Activated naive CD8-positive, alpha-beta T cell treated with anti-CD3 and anti-CD28 coated beads, Interleukin-2, amount 10 ng/mL, durations not matched to agents 7 days and 5 days (primary cell): ENCODE measurements at regions not wholly inside any gene's neighbourhood (a gene's known extent, or its start where the extent isn't known, plus 50 kb on each side); places are given as distances from the start of the nearest gene placed in this dataset.
"Not testable (repeated sequence)": the region's sequence is repeated elsewhere in the genome, so short reads cannot be mapped to it uniquely, and the experiment has no call there.

Experiments used
- ATAC-seq: fragments of 150-1000 bp; cut with Tn5 transposase; one replicate; pipeline ENCODE4 v1.10.0; 2021; ENCODE audit warnings: low read depth, moderate library complexity
- POLR2A ChIA-PET: fragments of 350-600 bp; sonication (Branson Sonifier 250); formaldehyde crosslinking; loops from one replicate; lab custom pipeline; 2021; ENCODE audit warnings: antibody characterized with exemption; lab: Charles Lee
- DNase-seq: peaks from one replicate; pipeline ENCODE4 v3.0.0; 2021
- H3K27ac Mint-ChIP-seq: one replicate; pipeline ENCODE4 v1.8.0; 2022; ENCODE audit warnings: mild to moderate bottlenecking, mixed read lengths
- H3K27me3 Mint-ChIP-seq: one replicate; pipeline ENCODE4 v1.8.0; 2022; ENCODE audit warnings: mild to moderate bottlenecking, moderate library complexity, mixed read lengths
- H3K36me3 Mint-ChIP-seq: one replicate; pipeline ENCODE4 v1.8.0; 2021; ENCODE audit warnings: mild to moderate bottlenecking, mixed read lengths
- H3K4me1 Mint-ChIP-seq: one replicate; pipeline ENCODE4 v1.8.0; 2021; ENCODE audit warnings: mixed read lengths
- H3K4me3 Mint-ChIP-seq: one replicate; pipeline ENCODE4 v1.8.0; 2022; ENCODE audit warnings: mild to moderate bottlenecking, moderate library complexity, mixed read lengths
- H3K9me3 Mint-ChIP-seq: one replicate; pipeline ENCODE4 v1.8.0; 2021; ENCODE audit warnings: mixed read lengths

- DNase-seq = no peak
- Mint-ChIP-seq H3K36me3 (peaks cover 33% of the 10 kb centered on the region), H3K27ac (peak overlapping the region; percentile 74), H3K9me3 (no peaks in the 10 kb centered on the region), H3K4me1 (peaks cover 42% of the 10 kb centered on the region), H3K4me3 (peak overlapping the region; percentile 98), H3K27me3 (no peaks in the 10 kb centered on the region)
- no peak for ATAC-seq
- POLR2A ChIA-PET = interaction anchor here (1.5 to 12.5 kb wide), 6 partner anchors 18 to 77 kb away, joined by 3 to 503 read pairs (median 312); partner anchors contain the start of gene ANXA2R
These were observed 50.9 kb downstream of the ANXA2R start for GRCh38 chr5:42989190-42989589.

DNA sequence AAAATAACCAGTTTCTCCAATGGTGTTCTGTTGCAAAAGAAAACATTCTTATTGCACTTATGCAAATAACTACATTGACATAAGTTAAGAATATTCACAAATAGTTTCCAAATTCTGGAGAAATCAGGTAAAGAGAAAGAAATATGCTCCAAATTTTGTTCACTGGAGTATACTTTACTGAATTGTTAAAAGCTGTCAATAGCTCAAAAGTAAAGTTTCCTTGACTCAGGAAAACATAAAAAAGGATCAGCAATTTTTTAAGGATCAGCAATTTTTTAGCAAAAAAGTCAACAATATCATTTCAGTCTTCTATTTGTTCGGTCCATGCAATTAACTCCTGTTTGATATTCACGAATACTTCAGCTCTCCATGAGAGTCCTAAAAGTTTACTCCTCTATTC, 51.6 kb downstream of the ANXA2R start:
- POLR2A ChIA-PET = interaction anchor here (1.5 to 12.5 kb wide), 6 partner anchors 19 to 78 kb away, joined by 3 to 503 read pairs (median 312); partner anchors contain the start of gene ANXA2R
- Mint-ChIP-seq H3K27ac (peak overlapping the region; percentile 74), H3K27me3 (no peaks in the 10 kb centered on the region), H3K9me3 (no peaks in the 10 kb centered on the region), H3K36me3 (peaks cover 32% of the 10 kb centered on the region), H3K4me1 (peaks cover 40% of the 10 kb centered on the region), H3K4me3 (peak overlapping the region; percentile 98)
- DNase-seq = no peak
- no peak for ATAC-seq

DNA sequence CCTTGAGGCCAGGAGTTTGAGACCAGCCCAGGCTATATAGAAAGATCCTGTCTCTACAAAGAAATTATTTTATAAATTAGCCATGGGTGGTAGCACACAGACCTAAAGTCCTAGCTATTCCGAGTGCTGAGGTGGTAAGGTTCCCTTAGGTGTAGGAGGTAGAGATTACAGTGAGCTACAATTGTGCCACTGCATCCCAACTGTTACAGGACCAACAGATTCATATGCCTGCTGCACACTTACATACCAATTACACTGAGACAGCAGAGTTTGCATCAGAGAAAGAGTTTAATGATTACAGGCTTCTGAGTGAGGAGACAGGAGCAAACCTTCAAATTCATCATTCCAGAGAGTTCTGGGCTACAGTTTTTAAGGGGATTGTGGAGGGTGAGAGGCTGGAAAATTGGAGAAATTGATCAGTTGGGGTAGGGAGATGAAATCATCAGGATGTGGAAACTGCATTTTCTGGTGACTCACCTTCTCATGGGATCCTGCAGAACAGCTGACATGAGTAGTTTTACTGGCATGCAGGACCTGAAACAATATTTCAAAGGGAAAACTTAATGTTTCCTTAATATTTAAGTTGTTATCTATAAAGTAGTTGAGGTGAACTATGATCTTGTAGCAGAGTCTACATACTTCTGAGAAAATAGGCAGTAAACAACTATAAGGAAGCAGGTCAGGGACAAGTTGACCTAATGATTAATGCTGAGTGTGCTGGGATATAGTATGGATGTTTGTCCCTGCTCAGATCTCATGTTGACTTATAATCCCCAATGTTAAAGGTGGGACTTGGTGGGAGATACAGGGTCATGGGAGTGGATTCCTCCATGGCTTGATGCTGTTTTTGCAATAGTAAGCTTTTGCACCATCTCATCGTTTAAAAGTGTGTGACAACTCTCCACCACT, 54.7 kb downstream of the ANXA2R start:
- H3K27ac Mint-ChIP-seq = no peak overlapping the region
- H3K4me3 Mint-ChIP-seq = no peak overlapping the region
- DNase-seq (no peak), ATAC-seq (no peak)
- H3K27me3 Mint-ChIP-seq = no peaks in the 10 kb centered on the region
- POLR2A ChIA-PET = interaction anchor here (1.6 kb wide), 1 partner anchor 35 kb away, joined by 3 read pairs; no protein-coding TSS in a partner anchor
- H3K9me3 Mint-ChIP-seq = no peaks in the 10 kb centered on the region
- peaks cover 34% of the 10 kb centered on the region for H3K4me1 Mint-ChIP-seq
- peaks cover 37% of the 10 kb centered on the region for H3K36me3 Mint-ChIP-seq

DNA sequence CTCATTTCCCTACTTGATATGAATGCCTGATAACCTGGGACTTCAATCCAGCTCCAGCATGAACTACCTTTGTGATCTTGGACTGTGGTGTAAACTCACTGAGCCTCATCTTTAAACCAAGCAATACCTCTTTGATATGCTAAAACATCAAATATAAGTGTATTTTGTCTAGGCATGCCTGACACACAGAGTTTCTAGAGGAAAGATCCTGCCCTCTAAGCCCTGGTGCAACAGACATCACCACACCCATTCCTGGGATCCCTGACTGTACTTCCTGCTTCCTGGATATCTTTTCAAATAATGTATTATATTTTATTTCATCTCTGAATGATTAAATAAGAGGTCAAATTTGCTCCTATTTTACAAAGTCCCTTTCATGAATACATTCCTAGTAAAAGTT, 55.8 kb downstream of the ANXA2R start:
- Mint-ChIP-seq H3K4me1 (peaks cover 29% of the 10 kb centered on the region), H3K4me3 (no peak overlapping the region), H3K36me3 (peaks cover 37% of the 10 kb centered on the region), H3K9me3 (no peaks in the 10 kb centered on the region), H3K27me3 (no peaks in the 10 kb centered on the region), H3K27ac (no peak overlapping the region)
- POLR2A ChIA-PET = interaction anchor here (1.6 kb wide), 1 partner anchor 34 kb away, joined by 3 read pairs; no protein-coding TSS in a partner anchor
- ATAC-seq = no peak
- no peak for DNase-seq

GRCh38 chr5:42982107-42982622, 58.0 kb downstream of the ANXA2R start:
- DNase-seq = no peak
- ATAC-seq = no peak
- Mint-ChIP-seq H3K27me3 (no peaks in the 10 kb centered on the region), H3K9me3 (peaks cover 1% of the 10 kb centered on the region), H3K36me3 (peaks cover 43% of the 10 kb centered on the region), H3K4me1 (peaks cover 18% of the 10 kb centered on the region), H3K4me3 (no peak overlapping the region), H3K27ac (no peak overlapping the region)
- POLR2A ChIA-PET = interaction anchor here (0.7 kb wide), 2 partner anchors 9 to 72 kb away, joined by 3 to 6 read pairs; no protein-coding TSS in a partner anchor

GRCh38 chr5:42981417-42982106, 58.6 kb downstream of the ANXA2R start:
- not testable (repeated sequence) for H3K27me3 Mint-ChIP-seq, H3K9me3 Mint-ChIP-seq
- POLR2A ChIA-PET = interaction anchor here (0.7 kb wide), 1 partner anchor 72 kb away, joined by 6 read pairs; no protein-coding TSS in a partner anchor

DNA sequence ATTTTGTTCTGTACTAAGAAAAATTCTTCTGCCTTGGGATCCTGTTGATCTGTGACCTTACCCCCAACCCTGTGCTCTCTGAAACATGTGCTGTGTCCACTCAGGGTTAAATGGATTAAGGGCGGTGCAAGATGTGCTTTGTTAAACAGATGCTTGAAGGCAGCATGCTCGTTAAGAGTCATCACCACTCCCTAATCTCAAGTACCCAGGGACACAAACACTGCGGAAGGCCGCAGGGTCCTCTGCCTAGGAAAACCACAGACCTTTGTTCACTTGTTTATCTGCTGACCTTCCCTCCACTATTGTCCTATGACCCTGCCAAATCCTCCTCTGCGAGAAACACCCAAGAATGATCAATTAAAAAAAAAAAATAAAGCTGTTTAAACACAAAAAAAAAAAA, 59.1 kb downstream of the ANXA2R start:
- H3K4me3 Mint-ChIP-seq, H3K27me3 Mint-ChIP-seq, H3K27ac Mint-ChIP-seq, POLR2A ChIA-PET, H3K9me3 Mint-ChIP-seq, ATAC-seq, H3K4me1 Mint-ChIP-seq, DNase-seq: not testable (repeated sequence)
- H3K36me3 Mint-ChIP-seq = peaks cover 38% of the 10 kb centered on the region

More at GRCh38 chr5:42981417-42982106, 58.6 kb downstream of the ANXA2R start:
- not testable (repeated sequence) for H3K4me3 Mint-ChIP-seq, H3K27ac Mint-ChIP-seq, DNase-seq, ATAC-seq
- H3K36me3 Mint-ChIP-seq = peaks cover 43% of the 10 kb centered on the region
- H3K4me1 Mint-ChIP-seq = peaks cover 15% of the 10 kb centered on the region

DNA sequence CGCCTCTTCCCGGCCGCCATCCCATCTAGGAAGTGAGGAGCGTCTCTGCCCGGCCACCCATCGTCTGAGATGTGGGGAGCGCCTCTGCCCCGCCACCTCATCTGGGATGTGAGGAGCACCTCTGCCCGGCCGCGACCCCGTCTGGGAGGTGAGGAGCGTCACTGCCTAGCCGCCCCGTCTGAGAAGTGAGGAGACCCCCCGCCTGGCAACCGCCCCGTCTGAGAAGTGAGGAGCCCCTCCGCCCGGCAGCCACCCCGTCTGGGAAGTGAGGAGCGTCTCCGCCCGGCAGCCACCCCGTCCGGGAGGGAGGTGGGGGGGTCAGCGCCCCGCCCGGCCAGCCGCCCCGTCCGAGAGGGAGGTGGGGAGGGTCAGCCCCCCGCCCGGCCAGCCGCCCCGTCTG, 59.7 kb downstream of the ANXA2R start:
- H3K27ac Mint-ChIP-seq, POLR2A ChIA-PET, ATAC-seq: not testable (repeated sequence)

GRCh38 chr5:42979242-42979641, 60.9 kb downstream of the ANXA2R start:
- H3K9me3 Mint-ChIP-seq, H3K27ac Mint-ChIP-seq, POLR2A ChIA-PET, DNase-seq, H3K4me1 Mint-ChIP-seq, ATAC-seq, H3K4me3 Mint-ChIP-seq, H3K27me3 Mint-ChIP-seq: not testable (repeated sequence)
- H3K36me3 Mint-ChIP-seq = peaks cover 35% of the 10 kb centered on the region

More for the DNA sequence above, 59.7 kb downstream of the ANXA2R start:
- not testable (repeated sequence) for H3K9me3 Mint-ChIP-seq, DNase-seq, H3K4me1 Mint-ChIP-seq, H3K4me3 Mint-ChIP-seq, H3K27me3 Mint-ChIP-seq
- H3K36me3 Mint-ChIP-seq = peaks cover 35% of the 10 kb centered on the region

GRCh38 chr5:42974536-42974935, 65.6 kb downstream of the ANXA2R start:
- Mint-ChIP-seq H3K4me3 (no peak overlapping the region), H3K4me1 (no peaks in the 10 kb centered on the region), H3K27me3 (no peaks in the 10 kb centered on the region), H3K27ac (no peak overlapping the region), H3K9me3 (peaks cover 1% of the 10 kb centered on the region), H3K36me3 (peaks cover 32% of the 10 kb centered on the region)
- POLR2A ChIA-PET = no interaction called here
- ATAC-seq = no peak
- no peak for DNase-seq

GRCh38 chr5:42970636-42971559, 69.2 kb downstream of the ANXA2R start:
- H3K27ac Mint-ChIP-seq = no peak overlapping the region
- no peak overlapping the region for H3K4me3 Mint-ChIP-seq
- peaks cover 26% of the 10 kb centered on the region for H3K36me3 Mint-ChIP-seq
- H3K4me1 Mint-ChIP-seq = peaks cover 4% of the 10 kb centered on the region
- DNase-seq (no peak), ATAC-seq (no peak)
- H3K27me3 Mint-ChIP-seq = no peaks in the 10 kb centered on the region
- POLR2A ChIA-PET = interaction anchor here (0.6 kb wide), 1 partner anchor 55 kb away, joined by 4 read pairs; no protein-coding TSS in a partner anchor
- no peaks in the 10 kb centered on the region for H3K9me3 Mint-ChIP-seq

- H3K27ac Mint-ChIP-seq = peak overlapping the region; percentile 18
- no peaks in the 10 kb centered on the region for H3K9me3 Mint-ChIP-seq
- H3K27me3 Mint-ChIP-seq = no peaks in the 10 kb centered on the region
- POLR2A ChIA-PET = interaction anchor here (1.0 to 1.6 kb wide), 2 partner anchors 25 to 28 kb away, joined by 4 to 6 read pairs; no protein-coding TSS in a partner anchor
- H3K4me3 Mint-ChIP-seq = peak overlapping the region; percentile 23
- peaks cover 21% of the 10 kb centered on the region for H3K36me3 Mint-ChIP-seq
- DNase-seq = no peak
- peak; percentile 65 for ATAC-seq
- H3K4me1 Mint-ChIP-seq = peaks cover 8% of the 10 kb centered on the region
These were observed 74.2 kb downstream of the ANXA2R start for GRCh38 chr5:42965934-42966333.
